ENCODE measurements at regions not wholly inside any gene's neighbourhood (a gene's known extent, or its start where the extent isn't known, plus 50 kb on each side); places are given as distances from the start of the nearest gene placed in this dataset.

DNA sequence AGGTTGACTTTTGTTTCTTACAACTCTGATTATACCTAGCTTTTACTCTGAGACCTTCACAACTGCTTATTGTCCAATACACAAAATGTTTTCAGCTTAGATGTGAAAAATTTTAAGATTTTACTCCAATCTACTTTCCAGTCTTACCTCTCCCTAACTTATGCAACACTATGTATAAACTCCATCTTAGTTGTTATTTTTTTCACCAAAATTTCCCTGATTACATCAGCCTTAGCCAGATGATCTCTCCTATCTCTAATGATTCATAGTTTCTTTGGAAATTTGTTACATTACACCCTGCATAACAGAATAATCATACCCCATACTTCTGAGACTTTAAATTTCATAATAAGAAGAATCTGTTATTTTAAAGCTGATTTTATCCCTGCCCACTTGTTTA, 621.0 kb upstream of the ANO3 start:
- no peak for DNase-seq (ENCODE audit: low spot score)
- in situ Hi-C loops (cut with HindIII; ENCODE audit: low sequenced_read_pairs): no loop called here

DNA sequence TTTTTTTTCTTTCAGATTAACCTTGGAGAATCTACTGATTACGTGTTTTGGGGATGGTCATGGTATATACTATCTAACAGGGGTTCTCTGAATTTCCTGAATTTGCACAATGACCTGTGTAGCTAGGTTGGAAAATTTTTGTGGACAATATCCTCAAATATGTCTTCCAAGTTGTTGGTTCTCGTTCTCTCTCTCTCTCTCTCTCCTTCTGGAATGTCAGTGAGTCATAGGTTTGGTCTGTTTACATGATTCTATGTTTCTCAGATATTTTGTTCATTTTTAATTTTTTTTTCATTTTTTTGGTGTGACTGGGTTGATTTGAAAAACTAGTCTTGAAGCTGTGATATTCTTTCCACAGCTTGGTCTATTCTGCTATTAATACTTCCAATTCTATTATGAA, 604.0 kb upstream of the ANO3 start:
- in situ Hi-C loops (cut with HindIII; ENCODE audit: low sequenced_read_pairs): no loop called here
- DNase-seq (ENCODE audit: low spot score): no peak

DNA sequence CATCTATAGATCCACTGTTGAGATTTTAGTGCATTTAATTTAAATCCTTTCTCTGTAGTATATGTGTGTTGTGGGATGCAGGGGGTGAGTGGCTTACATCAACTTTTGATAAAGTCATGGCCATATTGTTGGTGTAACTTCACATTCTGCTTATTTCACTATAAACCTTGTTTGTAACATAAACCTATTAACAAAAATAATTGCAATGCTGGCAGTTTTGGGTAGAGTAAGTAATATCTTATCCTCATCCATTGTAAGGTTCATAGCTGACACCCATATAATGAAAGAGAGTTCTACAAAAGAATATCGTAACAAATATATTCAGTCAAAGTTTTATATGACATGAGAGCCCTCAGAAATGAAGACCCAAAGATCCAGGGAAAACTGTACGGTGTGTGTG, 601.7 kb upstream of the ANO3 start:
- DNase-seq (ENCODE audit: low spot score): no peak
- in situ Hi-C loops (cut with HindIII; ENCODE audit: low sequenced_read_pairs): no loop called here

DNA sequence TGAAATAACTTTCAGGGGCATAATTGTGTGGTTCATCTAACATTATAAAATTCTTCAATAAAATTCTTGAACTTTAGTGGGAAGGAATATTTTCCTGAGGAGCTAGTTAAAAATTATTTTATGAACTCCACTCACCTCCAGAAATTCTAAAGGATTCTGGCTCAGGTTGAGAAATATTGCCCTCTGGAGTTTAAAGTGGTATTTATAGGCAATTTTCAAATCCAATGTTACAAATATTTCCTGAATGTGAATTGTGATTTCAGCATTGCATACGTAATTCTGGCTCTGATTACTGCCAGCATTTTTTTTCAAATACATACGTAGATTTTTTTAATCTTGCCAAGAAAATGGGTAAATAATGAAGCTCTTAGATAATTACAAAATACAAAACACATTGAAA, 598.2 kb upstream of the ANO3 start:
- in situ Hi-C loops (cut with HindIII; ENCODE audit: low sequenced_read_pairs): no loop called here
- no peak for DNase-seq (ENCODE audit: low spot score)

DNA sequence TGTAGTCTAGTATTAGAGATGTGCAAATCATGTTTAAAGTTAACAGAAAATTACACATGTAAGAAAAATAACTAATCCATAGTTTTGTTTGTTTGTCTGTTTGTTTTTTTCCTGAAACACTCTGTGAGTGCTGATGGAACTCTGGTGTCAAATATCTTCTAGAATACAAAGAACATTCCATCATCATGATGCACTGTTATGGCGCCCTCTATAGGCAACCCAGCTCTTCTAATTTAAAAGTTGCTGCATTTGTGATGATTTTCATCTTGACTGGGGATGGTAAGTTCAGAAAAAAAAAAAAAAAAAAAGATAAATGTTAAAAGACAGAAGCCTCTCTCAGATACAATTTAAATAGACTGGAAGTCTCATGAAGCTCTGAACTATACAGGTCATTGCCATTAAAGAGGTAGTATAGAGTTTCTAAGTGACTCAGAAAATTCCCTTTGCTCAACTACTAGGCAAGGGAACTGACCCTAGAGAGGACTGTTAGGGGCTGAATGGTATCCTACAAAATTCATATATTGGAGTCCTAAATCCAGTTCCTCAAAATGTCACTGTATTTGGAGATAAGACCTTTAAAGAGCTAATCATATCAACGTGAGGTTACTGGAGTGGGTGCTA, 597.2 kb upstream of the ANO3 start:
- in situ Hi-C loops (cut with HindIII; ENCODE audit: low sequenced_read_pairs): no loop called here

DNA sequence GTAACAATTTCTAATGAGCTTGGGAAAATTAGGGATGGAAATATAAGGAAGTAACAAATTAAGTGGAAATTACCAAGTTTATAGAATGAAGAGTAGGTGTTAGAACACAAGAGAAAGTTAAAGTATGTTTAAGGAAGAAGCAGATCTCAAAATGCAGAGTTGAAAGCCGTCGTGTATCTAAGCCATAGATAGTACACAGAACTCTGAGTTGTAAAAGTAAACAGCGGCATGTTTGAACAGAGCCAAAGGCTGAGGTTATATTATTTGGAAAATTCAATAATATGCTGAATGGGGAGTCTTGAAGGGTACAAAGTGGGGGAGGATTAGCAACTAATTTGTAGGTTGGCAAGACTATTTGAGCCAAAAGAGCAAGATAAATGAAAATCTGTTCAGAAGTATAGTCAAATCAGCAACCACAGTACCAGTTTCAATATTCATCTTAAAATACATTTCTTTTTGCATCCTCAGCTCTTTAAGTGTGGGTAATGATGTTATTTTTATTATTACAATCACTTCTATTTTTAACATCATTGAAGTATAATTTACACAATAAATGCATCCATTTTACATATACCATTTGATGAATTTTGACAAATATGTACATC, 594.8 kb upstream of the ANO3 start:
- in situ Hi-C loops (cut with HindIII; ENCODE audit: low sequenced_read_pairs): no loop called here
- DNase-seq (ENCODE audit: low spot score): no peak

More for the DNA sequence above, 597.2 kb upstream of the ANO3 start:
- DNase-seq (ENCODE audit: low spot score): peak; percentile 6

DNA sequence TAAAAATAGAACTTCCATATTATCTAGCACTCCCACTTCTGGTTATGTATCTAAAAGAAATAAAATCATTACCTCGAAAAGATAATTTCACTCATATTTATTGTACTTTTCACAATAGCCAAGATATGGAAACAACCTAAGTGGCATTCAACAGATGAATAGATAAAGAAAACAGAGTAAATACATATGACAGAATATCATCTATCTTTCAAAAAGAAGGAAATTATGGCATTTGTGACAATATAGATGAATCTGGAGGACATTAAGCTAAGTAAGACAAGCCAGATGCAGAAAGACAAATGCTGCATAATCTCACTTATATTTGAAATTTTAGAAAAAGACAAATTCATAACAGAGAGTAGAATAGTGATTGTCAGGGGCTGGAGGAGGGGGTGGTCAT, 590.0 kb upstream of the ANO3 start:
- in situ Hi-C loops (cut with HindIII; ENCODE audit: low sequenced_read_pairs): no loop called here

DNA sequence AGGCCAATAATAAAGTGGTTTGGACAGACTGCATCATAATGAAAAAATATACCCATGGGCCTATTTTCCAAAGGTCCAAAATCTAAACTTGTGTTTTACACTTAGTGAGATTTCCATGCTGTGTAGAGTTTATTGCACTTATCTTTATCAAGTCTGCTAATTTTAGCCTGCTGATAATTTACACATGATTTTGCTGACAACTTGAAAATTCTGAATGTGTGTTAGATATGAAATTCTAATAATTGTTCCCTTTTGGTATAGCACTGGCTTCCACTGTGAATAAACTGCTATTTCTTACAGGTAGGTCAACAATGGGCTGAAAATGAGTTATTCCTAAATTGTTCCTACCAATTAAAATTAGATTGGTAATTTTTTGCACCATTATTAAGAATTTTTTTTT, 589.1 kb upstream of the ANO3 start:
- in situ Hi-C loops (cut with HindIII; ENCODE audit: low sequenced_read_pairs): no loop called here
- no peak for DNase-seq (ENCODE audit: low spot score)

More for the DNA sequence above, 590.0 kb upstream of the ANO3 start:
- DNase-seq (ENCODE audit: low spot score): no peak

DNA sequence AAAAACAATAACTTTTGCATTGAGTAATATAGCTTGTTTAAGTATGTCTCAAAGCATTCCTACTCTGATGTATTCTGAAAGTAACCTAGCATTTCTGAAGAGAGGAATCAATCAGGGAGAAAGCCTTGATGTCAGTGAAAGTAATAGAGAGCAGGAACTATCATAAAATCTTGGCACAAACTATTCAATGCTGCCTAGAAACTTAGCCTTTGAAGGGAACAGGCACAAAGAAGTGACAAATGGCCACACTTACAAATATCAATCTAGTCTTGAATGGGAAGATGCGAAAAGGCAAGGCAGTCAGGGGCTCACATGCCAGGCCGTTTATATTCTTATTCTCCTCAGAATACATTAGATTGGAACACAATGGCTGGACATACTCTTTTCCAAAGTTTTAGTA, 576.5 kb upstream of the ANO3 start:
- in situ Hi-C loops (cut with HindIII; ENCODE audit: low sequenced_read_pairs): no loop called here

DNA sequence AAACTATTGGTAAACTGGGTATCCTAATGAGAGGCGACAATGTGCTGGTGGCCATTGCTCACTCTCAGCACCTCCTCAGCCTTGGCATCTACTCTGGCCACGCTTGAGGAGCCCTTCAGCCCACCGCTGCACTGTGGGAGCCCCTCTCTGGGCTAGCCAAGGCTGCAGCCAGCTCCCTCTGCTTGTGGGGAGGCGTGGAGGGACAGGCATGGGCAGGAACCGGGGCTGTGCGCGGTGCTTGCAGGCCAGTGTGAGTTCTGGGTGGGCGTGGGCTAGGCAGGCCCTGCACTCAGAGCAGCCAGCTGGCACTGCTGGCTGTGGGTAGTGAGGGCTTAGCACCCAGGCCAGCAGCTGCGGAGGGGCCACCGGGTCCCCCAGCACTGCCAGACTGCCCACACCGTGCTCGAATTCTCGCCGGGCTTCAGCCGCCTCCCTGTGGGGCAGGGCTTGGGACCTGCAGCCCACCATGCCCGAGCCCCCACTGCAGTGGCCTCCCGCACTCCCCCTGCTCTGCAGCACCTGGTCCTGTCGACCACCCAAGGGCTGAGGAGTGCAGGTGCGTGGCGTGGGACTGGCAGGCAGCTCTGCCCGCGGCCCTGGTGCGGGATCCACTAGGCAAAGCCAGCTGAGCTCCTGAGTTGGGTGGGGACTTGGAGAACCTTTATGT, 575.9 kb upstream of the ANO3 start:
- in situ Hi-C loops (cut with HindIII; ENCODE audit: low sequenced_read_pairs): no loop called here
- DNase-seq (ENCODE audit: low spot score): no peak

More for the DNA sequence above, 576.5 kb upstream of the ANO3 start:
- no peak for DNase-seq (ENCODE audit: low spot score)

DNA sequence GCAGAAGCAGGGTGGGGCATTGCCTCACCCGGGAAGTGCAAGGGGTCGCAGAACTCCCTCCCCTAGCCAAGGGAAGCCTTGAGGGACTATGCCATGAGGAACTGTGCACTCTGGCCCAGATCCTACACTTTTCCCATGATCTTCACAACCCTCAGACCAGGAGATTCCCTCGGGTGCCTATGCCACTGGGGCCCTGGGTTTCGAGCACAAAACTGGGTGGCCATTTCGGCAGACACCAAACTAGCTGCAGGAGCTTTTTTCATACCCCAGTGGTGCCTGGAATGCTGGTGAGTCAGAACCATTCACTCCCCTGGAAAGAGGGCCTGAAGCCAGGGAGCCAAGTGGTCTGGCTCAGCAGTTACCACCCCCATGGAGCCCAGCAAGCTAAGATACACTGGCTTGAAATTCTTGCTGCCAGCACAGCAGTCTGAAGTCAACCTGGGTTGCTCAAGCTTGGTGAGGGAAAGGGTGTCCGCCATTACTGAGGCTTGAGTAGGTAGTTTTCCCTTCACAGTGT, 573.7 kb upstream of the ANO3 start:
- no peak for DNase-seq (ENCODE audit: low spot score)
- in situ Hi-C loops (cut with HindIII; ENCODE audit: low sequenced_read_pairs): no loop called here

DNA sequence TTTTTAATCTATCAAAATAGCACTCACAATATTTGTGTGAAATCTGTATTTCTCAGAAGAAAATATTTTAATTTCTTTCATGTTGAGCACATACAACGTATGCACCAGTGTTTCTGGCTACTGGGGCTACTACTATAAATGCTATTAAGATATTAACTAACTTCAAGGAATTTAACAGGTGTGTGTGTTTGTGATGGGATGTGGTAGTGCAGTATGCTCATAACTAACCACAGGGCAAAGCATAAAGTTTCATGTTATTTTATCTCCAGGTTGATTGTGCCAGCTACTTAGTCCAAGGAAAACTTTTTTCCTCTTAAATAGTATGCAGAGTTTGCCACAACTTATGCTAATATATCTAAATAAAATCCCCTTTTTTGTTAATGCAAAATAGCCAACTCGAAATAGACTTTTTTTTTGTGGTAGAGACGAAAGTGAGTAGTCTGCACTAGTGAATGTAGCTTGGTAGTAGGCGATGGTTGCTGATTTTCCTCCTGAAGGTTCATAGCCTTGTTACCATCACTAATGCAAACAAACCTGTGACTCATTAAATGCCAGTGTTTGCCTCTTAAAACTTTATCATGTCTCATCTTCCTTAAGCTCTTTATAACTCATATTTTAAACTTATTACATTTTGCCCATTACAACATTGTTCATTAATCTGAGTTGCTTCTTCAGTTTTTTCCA, 565.5 kb upstream of the ANO3 start:
- no peak for DNase-seq (ENCODE audit: low spot score)
- in situ Hi-C loops (cut with HindIII; ENCODE audit: low sequenced_read_pairs): no loop called here

DNA sequence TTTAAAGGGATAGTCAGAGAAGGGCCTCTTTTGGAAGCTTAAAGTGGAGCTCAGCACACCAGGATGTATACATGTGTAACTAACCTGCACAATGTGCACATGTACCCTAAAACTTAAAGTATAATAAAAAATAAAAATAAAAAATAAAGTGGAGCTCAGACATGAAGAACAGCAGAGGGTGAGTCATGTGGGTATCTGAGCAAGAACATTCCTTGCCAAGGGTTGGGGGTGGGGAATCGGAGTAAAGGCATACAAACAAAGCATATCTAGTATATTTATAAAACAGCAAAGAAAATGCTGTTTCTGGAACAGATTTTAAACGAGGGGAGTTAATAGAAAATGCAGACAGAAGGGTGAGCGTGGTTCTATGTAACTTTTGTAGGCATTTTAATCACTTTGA, 562.6 kb upstream of the ANO3 start:
- in situ Hi-C loops (cut with HindIII; ENCODE audit: low sequenced_read_pairs): no loop called here

DNA sequence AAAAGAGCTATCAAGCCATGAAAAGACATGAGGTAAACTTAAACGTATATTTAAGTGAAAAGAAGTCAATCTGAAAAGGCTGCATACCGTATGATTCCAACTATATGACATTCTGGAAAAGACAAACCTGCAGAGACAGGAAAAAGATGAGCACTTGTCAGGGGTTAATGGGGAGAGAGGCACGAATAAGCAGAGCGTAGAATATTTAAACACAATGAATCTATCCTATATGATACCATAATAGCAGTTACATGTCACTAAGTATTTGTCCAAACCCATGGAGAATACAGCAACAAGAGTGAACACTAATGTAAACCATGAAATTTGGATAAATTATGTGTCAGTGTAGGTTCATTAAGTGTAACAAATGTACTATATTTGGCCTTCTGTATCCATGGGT, 560.3 kb upstream of the ANO3 start:
- no peak for DNase-seq (ENCODE audit: low spot score)
- in situ Hi-C loops (cut with HindIII; ENCODE audit: low sequenced_read_pairs): no loop called here

More for the DNA sequence above, 562.6 kb upstream of the ANO3 start:
- DNase-seq (ENCODE audit: low spot score): no peak

DNA sequence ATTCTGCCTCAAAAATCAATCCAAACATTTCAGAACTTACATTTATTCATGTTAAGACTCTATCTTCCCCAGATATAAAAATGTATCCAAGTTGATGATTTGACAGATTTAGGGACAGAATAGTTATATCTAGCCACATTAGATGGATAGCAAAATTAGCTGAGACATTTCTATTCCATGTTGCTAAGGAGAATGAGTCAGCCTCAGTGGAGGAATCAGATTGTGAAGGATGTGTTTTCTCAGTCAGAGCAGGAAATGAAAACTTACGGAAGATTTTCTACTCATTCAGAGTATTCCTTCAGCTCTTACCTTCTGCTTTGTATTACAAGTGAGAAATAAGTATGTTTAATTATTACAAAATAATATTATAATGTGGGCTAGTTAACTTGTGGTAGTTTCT, 556.3 kb upstream of the ANO3 start:
- in situ Hi-C loops (cut with HindIII; ENCODE audit: low sequenced_read_pairs): no loop called here

DNA sequence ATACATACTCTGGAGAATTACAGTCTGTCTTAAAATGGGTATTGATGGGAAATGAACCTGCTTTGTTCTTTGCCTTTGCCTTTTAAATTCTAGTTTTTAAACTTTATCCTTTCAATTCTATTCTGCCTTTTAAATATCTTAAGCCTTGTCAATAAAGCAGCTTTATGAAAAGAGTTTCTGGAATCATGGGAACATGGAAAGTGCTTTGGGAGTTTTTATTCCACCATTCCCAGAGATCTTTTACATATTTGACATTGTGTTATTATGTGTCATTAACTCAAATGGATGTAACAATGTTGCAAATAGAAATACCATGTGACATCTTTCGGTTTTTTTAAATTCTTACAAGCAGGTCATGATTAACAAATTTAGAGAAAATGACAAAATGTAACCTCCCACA, 555.7 kb upstream of the ANO3 start:
- DNase-seq (ENCODE audit: low spot score): no peak
- in situ Hi-C loops (cut with HindIII; ENCODE audit: low sequenced_read_pairs): no loop called here

More for the DNA sequence above, 556.3 kb upstream of the ANO3 start:
- no peak for DNase-seq (ENCODE audit: low spot score)

DNA sequence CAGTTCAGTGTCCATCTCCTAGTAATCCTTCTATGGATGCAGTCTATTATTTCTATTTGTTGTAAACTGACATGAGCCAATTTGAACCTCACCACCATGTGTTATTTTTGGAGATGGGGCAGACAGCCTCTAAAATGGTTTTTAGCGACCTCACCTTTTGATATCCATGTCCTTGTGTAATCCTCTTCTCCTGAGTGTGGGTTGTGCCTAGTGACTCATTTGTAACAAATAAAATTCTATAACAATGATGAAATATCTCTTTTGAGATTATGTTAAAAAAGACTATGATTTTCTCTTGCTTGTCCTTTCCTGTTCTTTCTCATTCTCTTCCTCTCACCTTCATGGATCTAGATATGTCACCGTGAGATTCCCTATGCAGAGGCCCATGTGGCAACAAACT, 554.6 kb upstream of the ANO3 start:
- in situ Hi-C loops (cut with HindIII; ENCODE audit: low sequenced_read_pairs): no loop called here
- no peak for DNase-seq (ENCODE audit: low spot score)

DNA sequence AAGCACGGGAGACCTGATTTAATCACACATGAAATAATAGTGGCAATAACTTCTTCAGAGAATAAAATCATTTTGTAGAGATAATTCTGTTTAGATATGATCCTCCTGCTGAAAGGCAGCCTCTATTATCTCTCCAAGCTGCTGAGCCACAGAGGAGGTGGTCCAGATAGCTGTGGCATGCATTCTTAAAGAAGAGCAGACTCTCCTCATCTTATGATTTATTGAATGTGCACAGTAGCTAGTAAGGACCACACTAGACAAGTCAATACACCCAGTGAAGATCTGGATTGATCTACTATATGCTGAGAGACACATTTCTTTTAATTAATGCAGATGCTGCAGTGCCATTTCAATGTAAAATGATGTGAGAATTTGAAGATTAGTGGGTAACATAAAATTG, 552.9 kb upstream of the ANO3 start:
- DNase-seq (ENCODE audit: low spot score): no peak
- in situ Hi-C loops (cut with HindIII; ENCODE audit: low sequenced_read_pairs): no loop called here

DNA sequence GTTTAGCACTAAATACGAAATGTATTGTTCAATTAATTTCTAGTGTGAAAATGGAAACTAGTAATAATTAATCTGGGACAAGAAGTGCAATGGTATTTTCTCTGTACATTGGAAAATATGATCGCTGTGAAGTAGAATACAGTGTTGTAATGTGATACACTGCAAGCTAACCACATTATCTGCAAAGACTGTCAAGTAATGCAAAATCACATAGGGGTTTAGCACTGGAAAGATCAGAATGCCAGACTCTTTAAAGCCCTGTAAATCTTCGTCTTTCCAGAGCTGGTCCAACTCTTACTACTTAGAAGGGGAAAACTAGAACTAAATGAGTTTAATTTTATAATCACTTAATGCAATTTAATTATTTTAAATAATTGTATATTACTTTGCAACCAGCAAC, 544.5 kb upstream of the ANO3 start:
- no peak for DNase-seq (ENCODE audit: low spot score)
- in situ Hi-C loops (cut with HindIII; ENCODE audit: low sequenced_read_pairs): no loop called here

DNA sequence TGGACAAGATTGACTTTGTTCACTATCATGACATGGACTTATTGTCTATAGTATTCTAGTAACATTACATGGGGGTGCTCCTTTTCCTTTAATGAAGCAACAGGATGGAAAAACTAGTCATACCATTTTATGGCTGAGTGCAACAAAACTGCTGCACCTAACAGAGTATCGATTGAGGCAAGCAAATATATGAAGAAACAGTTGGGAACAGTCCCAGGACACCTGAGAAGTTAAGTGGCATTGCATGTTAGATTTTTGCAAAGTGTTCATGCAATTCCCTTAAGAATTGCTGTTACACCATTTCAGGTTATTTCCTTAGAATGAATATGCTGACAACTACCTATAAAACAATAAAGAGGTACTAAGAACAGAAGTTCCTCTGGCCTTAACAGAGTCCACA, 541.5 kb upstream of the ANO3 start:
- no peak for DNase-seq (ENCODE audit: low spot score)
- in situ Hi-C loops (cut with HindIII; ENCODE audit: low sequenced_read_pairs): no loop called here
